Activated naive CD8-positive, alpha-beta T cell (primary cell): ENCODE measurements at regions not wholly inside any gene's neighbourhood (a gene's known extent, or its start where the extent isn't known, plus 50 kb on each side); places are given as distances from the start of the nearest gene placed in this dataset.
"Not testable (repeated sequence)": the region's sequence is repeated elsewhere in the genome, so short reads cannot be mapped to it uniquely, and the experiment has no call there.

Source experiments
- H3K27ac Mint-ChIP-seq: one replicate; pipeline ENCODE4 v1.8.0; 2021; ENCODE audit warnings: mixed read lengths
- H3K27me3 Mint-ChIP-seq: one replicate; pipeline ENCODE4 v1.8.0; 2021; ENCODE audit warnings: mixed read lengths
- H3K36me3 Mint-ChIP-seq: one replicate; pipeline ENCODE4 v1.8.0; 2021; ENCODE audit warnings: mixed read lengths
- H3K4me1 Mint-ChIP-seq: one replicate; pipeline ENCODE4 v1.8.0; 2021; ENCODE audit warnings: low read depth, mixed read lengths
- H3K4me3 Mint-ChIP-seq: one replicate; pipeline ENCODE4 v1.8.0; 2021; ENCODE audit warnings: mild to moderate bottlenecking, mixed read lengths
- H3K9me3 Mint-ChIP-seq: one replicate; pipeline ENCODE4 v1.8.0; 2021; ENCODE audit warnings: low read depth, mixed read lengths

DNA sequence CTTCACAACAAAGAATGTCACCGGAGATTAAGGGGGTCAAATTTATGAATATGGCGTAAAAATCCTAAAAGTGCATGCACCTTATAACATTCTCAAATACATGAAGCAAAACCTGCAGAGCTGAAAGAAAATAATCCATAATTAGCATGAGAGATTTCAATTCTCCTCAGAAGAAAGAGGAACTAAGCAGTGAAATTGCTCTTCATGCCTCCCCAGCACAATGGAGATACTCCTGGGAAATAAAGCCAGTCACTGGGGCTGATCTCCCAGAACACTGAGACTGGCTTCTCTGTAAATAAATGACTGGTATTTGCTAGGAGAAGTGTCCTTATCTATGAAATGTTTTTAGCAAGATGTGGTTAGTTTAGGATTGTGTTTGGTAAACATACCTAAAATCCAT, 68.1 kb downstream of the GOLGA6L6 start:
- H3K27ac Mint-ChIP-seq, H3K36me3 Mint-ChIP-seq, H3K4me1 Mint-ChIP-seq, H3K4me3 Mint-ChIP-seq, H3K27me3 Mint-ChIP-seq, H3K9me3 Mint-ChIP-seq: not testable (repeated sequence)

DNA sequence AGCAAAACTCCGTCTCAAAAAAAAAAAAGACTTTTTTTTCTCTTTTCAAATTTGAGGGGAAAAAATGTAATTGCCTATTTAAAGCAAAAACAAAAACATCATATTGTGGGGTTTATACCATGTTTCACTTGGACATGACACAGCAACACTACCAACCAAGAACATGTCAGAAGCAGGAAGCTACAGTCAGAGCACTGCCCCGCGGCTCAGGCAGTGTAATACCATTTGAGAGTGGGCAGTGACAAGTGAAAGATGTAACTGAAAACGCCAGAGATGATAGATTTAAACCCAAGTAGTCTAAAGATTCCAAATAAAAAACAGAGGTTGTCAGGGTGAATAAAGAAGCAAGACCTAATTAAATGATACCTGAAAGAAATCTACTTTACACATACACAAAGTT, 68.6 kb downstream of the GOLGA6L6 start:
- H3K27ac Mint-ChIP-seq, H3K36me3 Mint-ChIP-seq: not testable (repeated sequence)

DNA sequence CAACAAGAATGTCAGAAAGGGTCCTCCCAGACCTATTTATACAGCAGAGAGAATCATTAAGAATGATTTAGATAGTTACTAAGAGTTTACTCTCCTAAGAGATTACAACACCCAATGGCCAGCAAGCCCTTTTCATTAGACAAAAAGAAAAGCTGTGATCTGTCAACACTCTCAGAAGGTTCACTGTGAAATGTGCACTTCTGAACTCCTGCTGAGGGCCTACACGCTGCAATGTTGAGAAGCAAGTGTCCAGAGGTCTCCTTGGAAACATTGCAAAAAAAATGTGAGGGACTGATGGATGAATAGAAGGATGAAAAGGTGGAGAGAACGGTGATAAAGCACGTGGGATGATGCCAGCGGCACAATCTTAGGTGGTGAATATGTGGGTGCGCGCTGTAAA, 70.8 kb downstream of the GOLGA6L6 start:
- H3K4me3 Mint-ChIP-seq, H3K27me3 Mint-ChIP-seq, H3K27ac Mint-ChIP-seq, H3K36me3 Mint-ChIP-seq, H3K4me1 Mint-ChIP-seq, H3K9me3 Mint-ChIP-seq: not testable (repeated sequence)

More for the DNA sequence above, 68.6 kb downstream of the GOLGA6L6 start:
- H3K4me3 Mint-ChIP-seq, H3K9me3 Mint-ChIP-seq, H3K4me1 Mint-ChIP-seq, H3K27me3 Mint-ChIP-seq: not testable (repeated sequence)

DNA sequence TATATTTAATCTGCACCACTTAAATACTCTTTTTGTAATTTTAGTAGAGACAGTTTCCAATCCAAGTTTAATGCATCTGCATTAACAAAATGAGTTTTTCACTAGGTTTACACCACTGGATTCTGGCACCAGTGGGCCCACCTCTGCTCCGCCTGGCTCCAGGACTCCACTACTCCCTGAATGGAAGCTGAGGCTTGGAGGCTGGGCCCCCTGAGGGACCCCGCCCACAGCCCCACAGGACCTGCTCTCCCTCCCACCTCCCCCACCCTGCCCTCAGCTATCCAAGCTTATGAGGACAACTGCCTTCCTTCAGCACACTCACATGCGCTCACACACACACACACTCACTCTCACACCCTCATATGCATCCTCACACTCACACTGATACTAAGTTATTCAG, 100.5 kb downstream of the GOLGA6L6 start:
- H3K4me1 Mint-ChIP-seq, H3K4me3 Mint-ChIP-seq, H3K36me3 Mint-ChIP-seq, H3K27me3 Mint-ChIP-seq, H3K27ac Mint-ChIP-seq, H3K9me3 Mint-ChIP-seq: not testable (repeated sequence)

DNA sequence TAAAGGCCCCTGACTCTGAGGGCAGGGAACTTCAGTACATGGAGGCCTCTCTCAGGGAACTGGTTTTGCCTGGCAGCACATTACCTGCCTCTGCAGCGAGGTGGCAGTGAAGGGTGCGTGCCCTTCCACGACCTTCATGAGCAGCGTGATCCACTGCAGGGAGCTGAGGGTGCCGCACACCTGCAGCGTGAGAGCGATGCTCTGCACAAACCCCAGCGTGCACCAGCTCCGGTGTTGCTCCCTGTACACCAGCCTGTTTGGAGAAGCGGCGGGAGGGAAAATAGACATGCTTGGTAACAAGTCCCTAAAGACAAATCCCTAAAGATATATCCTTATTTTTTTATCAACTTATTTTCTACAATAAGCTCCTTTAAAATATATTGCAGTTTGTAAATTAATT, 101.2 kb downstream of the GOLGA6L6 start:
- not testable (repeated sequence) for H3K27me3 Mint-ChIP-seq, H3K4me1 Mint-ChIP-seq, H3K9me3 Mint-ChIP-seq, H3K27ac Mint-ChIP-seq, H3K4me3 Mint-ChIP-seq, H3K36me3 Mint-ChIP-seq

DNA sequence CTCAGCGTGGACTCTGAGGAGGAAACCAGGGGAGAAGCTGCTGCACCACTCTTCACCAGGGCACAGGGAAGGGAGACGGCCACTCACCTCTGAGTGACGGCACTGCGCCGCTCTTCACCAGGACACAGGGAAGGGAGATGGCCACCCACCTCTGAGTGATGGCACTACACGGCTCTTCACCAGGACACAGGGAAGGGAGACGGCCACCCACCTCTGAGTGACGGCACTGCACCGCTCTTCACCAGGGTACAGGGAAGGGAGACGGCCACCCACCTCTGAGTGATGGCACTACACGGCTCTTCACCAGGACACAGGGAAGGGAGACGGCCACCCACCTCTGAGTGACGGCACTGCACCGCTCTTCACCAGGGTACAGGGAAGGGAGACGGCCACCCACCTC, 102.5 kb downstream of the GOLGA6L6 start:
- not testable (repeated sequence) for H3K36me3 Mint-ChIP-seq, H3K27me3 Mint-ChIP-seq, H3K4me3 Mint-ChIP-seq, H3K27ac Mint-ChIP-seq, H3K9me3 Mint-ChIP-seq, H3K4me1 Mint-ChIP-seq

DNA sequence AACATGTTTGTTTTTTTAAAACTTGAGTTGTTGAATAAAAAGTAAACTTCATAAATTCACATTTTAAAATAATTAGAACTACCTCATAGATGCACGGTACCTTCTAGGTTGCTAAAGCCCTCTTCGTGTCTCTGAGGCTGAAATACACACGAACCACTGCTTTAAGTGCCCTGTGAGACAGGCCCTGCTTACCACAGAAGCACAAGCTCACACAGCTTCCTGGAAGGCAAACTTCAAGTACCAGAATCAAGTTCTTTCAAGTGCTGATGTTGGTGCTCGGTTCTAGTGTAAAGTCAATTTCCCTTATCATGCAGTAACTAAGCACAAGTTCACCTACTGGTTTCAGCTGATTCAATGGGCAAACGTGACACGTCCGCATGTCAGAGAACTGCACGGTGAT, 103.3 kb downstream of the GOLGA6L6 start:
- H3K9me3 Mint-ChIP-seq, H3K27me3 Mint-ChIP-seq, H3K4me3 Mint-ChIP-seq, H3K36me3 Mint-ChIP-seq, H3K27ac Mint-ChIP-seq, H3K4me1 Mint-ChIP-seq: not testable (repeated sequence)

DNA sequence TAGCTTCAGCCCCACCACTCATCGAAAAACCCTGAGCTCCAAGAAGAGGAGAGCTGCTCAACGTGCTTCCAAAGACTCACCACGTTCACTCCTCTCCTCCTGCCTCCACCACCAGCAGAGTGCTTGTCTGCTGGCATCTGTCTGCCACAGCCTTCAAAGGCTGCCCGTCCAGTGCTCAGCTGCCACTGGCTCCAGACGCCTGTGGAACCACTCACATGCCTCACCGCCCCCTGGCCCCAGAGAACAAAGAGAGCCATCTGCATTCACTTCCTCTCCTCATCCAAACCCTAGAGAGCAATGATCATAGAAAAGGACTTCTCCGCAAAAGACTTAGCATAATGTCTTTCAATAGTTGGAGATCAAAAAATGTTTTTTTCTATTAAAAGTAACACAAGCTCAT, 108.1 kb downstream of the GOLGA6L6 start:
- H3K9me3 Mint-ChIP-seq, H3K4me3 Mint-ChIP-seq, H3K4me1 Mint-ChIP-seq, H3K27ac Mint-ChIP-seq, H3K27me3 Mint-ChIP-seq, H3K36me3 Mint-ChIP-seq: not testable (repeated sequence)

DNA sequence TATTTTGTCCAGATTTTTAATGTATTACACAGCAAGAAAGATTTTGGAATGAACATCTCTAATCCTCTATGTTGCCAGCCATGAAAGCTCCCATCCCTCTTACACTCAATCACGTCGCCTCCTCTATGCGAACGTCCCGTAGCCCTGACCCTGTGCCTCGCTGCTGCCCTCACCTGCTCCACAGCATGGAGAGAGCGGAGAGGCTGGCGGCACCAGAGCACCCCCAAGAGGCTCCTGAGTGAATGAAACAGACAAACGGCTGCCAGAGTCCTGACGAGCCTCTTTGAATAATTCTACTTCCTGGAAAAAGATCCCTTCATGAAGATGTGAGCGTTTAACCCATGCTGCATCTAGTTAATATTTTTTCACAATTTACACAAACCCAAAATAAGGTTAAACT, 111.1 kb downstream of the GOLGA6L6 start:
- not testable (repeated sequence) for H3K4me1 Mint-ChIP-seq

DNA sequence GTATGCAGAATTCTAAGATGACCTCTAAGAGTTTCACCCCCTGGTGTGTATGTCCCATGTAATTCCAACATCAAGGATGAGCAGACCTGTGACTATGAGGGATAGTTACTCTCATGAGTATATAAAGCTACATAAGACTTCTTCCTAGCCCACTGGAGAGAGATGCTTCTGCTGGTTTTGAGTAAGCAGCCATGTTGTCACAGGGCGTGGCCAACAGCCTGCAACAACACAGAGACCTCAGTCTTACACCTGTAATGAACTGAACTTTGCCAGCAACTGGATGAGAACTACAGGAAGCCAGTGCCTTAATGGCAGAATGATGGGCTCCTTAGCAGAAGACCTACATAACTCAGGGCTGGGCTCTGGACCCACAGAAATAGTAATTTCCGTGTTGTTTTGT, 120.9 kb downstream of the GOLGA6L6 start:
- H3K4me1 Mint-ChIP-seq, H3K9me3 Mint-ChIP-seq, H3K27ac Mint-ChIP-seq, H3K4me3 Mint-ChIP-seq, H3K36me3 Mint-ChIP-seq, H3K27me3 Mint-ChIP-seq: not testable (repeated sequence)

More for the DNA sequence above, 111.1 kb downstream of the GOLGA6L6 start:
- H3K27me3 Mint-ChIP-seq, H3K9me3 Mint-ChIP-seq, H3K27ac Mint-ChIP-seq, H3K4me3 Mint-ChIP-seq, H3K36me3 Mint-ChIP-seq: not testable (repeated sequence)

DNA sequence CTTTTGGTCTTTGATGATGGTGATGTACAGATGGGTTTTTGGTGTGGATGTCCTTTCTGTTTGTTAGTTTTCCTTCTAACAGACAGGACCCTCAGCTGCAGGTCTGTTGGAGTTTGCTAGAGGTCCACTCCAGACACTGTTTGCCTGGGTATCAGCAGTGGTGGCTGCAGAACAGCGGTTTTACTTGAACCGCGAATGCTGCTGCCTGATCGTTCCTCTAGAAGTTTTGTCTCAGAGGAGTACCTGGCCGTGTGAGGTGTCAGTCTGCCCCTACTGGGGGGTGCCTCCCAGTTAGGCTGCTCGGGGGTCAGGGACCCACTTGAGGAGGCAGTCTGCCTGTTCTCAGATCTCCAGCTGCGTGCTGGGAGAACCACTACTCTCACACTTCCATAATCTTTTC, 125.0 kb downstream of the GOLGA6L6 start:
- not testable (repeated sequence) for H3K4me3 Mint-ChIP-seq, H3K9me3 Mint-ChIP-seq, H3K27ac Mint-ChIP-seq, H3K4me1 Mint-ChIP-seq, H3K36me3 Mint-ChIP-seq
- peaks cover 12% of the 10 kb centered on the region for H3K27me3 Mint-ChIP-seq

DNA sequence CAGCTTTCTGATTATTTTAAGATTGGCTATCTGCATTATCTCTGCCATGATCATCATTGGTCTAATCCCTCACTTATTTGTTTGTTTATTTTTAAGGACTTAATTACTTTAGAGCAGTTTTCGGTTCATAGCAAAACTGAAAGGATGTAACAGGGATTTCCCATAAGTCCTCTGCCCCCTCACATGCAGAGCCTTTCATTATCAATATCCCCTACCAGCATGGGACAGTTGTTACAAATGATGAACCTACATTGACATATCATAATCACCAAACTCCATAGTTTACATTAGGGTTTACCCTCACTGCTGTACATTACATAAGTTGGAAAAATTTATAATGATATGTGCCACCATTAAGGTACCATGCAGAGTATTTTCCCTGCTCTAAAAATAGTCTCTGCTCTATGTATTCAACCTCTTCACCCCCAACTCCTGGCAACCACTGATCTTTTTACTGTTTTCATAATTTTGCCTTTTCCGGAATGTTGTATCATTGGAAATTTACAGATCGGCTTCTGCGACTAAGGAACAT, 131.9 kb downstream of the GOLGA6L6 start:
- not testable (repeated sequence) for H3K4me1 Mint-ChIP-seq, H3K27ac Mint-ChIP-seq, H3K4me3 Mint-ChIP-seq, H3K36me3 Mint-ChIP-seq, H3K27me3 Mint-ChIP-seq, H3K9me3 Mint-ChIP-seq

DNA sequence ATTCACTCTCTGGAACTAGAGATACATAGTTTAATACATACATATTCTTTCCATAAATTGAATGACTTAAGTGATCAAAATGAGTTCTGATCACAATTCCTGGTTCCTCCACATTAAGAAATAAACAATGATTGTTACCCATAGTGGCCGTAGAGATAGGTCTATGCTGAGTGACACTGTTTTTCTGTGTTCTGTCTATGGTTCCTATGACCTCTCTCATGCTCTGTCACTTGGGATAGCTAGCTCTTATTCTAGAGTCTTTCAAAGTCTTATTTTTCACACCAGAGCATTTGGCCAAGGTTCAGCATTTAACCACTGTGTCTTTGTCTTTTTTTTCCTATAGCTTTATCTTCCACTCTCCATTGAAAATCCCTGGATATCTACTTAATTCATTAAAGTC, 132.4 kb downstream of the GOLGA6L6 start:
- H3K27ac Mint-ChIP-seq = no peak overlapping the region
- peaks cover 3% of the 10 kb centered on the region for H3K9me3 Mint-ChIP-seq
- H3K4me1 Mint-ChIP-seq = no peaks in the 10 kb centered on the region
- no peak overlapping the region for H3K4me3 Mint-ChIP-seq
- no peaks in the 10 kb centered on the region for H3K36me3 Mint-ChIP-seq
- peaks cover 3% of the 10 kb centered on the region for H3K27me3 Mint-ChIP-seq

DNA sequence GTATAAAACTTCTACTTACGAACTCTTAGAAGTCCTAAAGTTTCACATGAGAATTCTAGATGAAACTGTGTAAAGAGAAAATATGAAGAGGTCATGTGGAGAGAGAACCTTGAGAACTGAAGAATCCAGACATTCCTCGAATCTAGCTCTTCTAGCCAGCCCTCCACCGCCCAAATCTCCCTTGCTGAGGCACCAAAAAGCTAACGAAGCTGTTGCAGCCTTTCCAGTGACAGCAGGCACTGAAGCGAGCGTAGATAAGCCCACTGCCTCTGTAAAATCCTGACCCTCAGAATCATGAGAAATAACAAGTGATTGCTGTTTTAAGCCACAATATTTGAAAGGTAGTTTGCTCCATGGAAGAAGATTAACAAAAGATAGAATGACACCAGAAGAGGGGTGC, 134.0 kb downstream of the GOLGA6L6 start:
- no peaks in the 10 kb centered on the region for H3K4me1 Mint-ChIP-seq
- peaks cover 2% of the 10 kb centered on the region for H3K27me3 Mint-ChIP-seq
- H3K4me3 Mint-ChIP-seq = no peak overlapping the region
- peaks cover under 1% of the 10 kb centered on the region for H3K9me3 Mint-ChIP-seq
- no peak overlapping the region for H3K27ac Mint-ChIP-seq
- no peaks in the 10 kb centered on the region for H3K36me3 Mint-ChIP-seq

DNA sequence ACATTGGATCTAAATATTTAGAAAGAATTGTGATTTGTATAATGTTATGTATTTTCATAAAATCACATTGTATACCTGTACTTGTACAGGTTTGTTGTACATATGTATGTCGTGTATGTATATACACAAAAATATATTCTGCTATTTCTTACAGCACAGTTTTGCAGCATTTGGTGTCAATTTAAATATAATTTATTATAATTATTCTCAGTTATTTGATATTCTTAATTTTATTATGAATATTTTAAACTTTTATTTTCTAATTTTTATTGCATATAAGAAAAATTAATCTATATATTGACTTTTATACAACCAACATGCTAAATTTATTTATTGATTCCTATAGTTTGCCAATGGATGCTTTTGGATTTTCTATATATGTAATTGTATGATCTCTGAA, 137.0 kb downstream of the GOLGA6L6 start:
- not testable (repeated sequence) for H3K4me1 Mint-ChIP-seq, H3K27ac Mint-ChIP-seq, H3K36me3 Mint-ChIP-seq, H3K27me3 Mint-ChIP-seq, H3K4me3 Mint-ChIP-seq, H3K9me3 Mint-ChIP-seq

DNA sequence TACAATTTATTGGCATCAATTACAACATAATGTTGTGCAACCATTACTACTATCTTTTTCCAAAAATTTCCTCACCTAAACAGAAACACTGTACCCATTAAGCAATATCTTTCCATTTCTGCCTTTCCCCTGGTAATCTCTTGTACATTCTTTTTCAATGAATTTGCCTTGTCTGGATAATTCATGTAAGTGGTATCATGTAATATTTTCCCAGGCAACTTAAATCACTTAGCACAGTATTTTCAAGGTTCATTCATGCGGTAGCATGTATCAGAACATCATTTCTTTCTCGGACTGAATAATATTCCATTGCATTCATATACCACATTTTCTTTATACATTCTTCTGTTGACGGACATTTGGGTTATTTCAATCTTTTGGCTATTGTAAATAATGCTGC, 139.0 kb downstream of the GOLGA6L6 start:
- not testable (repeated sequence) for H3K4me1 Mint-ChIP-seq, H3K27me3 Mint-ChIP-seq, H3K4me3 Mint-ChIP-seq, H3K9me3 Mint-ChIP-seq, H3K36me3 Mint-ChIP-seq, H3K27ac Mint-ChIP-seq

DNA sequence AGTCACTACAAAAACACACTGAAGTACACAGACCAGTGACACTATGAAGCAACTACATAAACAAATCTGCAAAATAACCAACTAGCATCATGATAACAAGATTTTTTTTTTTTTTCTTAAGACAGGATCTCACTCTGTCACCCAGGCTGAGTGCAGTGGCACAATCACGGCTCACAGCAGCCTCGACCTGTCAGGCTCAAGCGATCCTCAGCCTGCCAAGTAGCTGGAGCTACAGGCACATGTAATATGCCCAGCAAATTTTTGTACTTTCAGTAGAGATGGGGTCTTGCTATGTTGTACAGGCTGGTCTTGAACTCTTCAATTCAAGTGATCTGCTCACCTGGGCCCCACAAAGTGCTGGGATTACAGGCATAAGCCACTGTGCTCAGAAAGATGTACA, 140.5 kb downstream of the GOLGA6L6 start:
- not testable (repeated sequence) for H3K9me3 Mint-ChIP-seq, H3K4me1 Mint-ChIP-seq, H3K36me3 Mint-ChIP-seq, H3K27me3 Mint-ChIP-seq, H3K4me3 Mint-ChIP-seq, H3K27ac Mint-ChIP-seq
